K562 (cell line): ENCODE measurements at regions not wholly inside any gene's neighbourhood (a gene's known extent, or its start where the extent isn't known, plus 50 kb on each side); places are given as distances from the start of the nearest gene placed in this dataset.

Source experiments
- ATF3 ChIP-seq, 2 experiments: fragments of 450-650 bp in 1 of 2; sonication (generic) in 1 of 2; formaldehyde crosslinking in 1 of 2; IDR thresholded peaks in 1 of 2; conservative IDR thresholded peaks in 1 of 2; 2 replicates each; pipeline versions ENCODE4 v1.6.1 to v1.8.1; 2016 to 2023; ENCODE audit warnings: mild to moderate bottlenecking in 2 of 2, moderate library complexity in 2 of 2, inconsistent platforms in 1 of 2, missing genetic modification reagents in 1 of 2
- CTCF ChIP-seq, 3 experiments: IDR thresholded peaks in 2 of 3; conservative IDR thresholded peaks in 1 of 3; 2 replicates each; pipeline ENCODE4 v1.5.1; 2011 to 2012; ENCODE audit warnings: low read length in 3 of 3, mild to moderate bottlenecking in 3 of 3, control low read depth in 2 of 3, improper control_type of control experiment in 1 of 3, inconsistent platforms in 1 of 3, low read depth in 1 of 3, mixed read lengths in 1 of 3, moderate library complexity in 1 of 3; ENCODE audit not compliant: insufficient read depth in 2 of 3
- DDX20 ChIP-seq: fragments of 450-650 bp; IDR thresholded peaks from 2 replicates; pipeline ENCODE4 v1.6.1; 2016; ENCODE audit warnings: missing genetic modification characterization, low read depth, mild to moderate bottlenecking, missing compliant biosample characterization, moderate library complexity
- EZH2 ChIP-seq: IDR thresholded peaks from 2 replicates; pipeline ENCODE4 v1.6.1; 2012; ENCODE audit warnings: low read depth, mild to moderate bottlenecking, inconsistent platforms, low read length, borderline replicate concordance
- FOS ChIP-seq: IDR thresholded peaks from 3 replicates; pipeline ENCODE4 v1.6.1; 2011; ENCODE audit not compliant: insufficient read length; ENCODE audit errors: extremely low read depth
- FOXA3 ChIP-seq, 2 experiments: fragments of 450-650 bp in 1 of 2; sonication (generic) in 1 of 2; formaldehyde crosslinking; IDR thresholded peaks in 1 of 2; conservative IDR thresholded peaks in 1 of 2; 2 replicates each; pipeline versions ENCODE4 v1.4.0 to v1.8.0; 2020 to 2022; ENCODE audit warnings: mild to moderate bottlenecking in 2 of 2, missing genetic modification reagents in 1 of 2
- KLF16 ChIP-seq: IDR thresholded peaks from 2 replicates; pipeline ENCODE4 v1.6.1; 2016; ENCODE audit warnings: antibody characterized with exemption
- MXI1 ChIP-seq: IDR thresholded peaks from 2 replicates; pipeline ENCODE4 v1.6.1; 2011; ENCODE audit warnings: low read depth, mild to moderate bottlenecking, improper control_type of control experiment, low read length
- NEUROD1 ChIP-seq: fragments of 150-350 bp; IDR thresholded peaks from 2 replicates; pipeline ENCODE4 v1.6.1; 2014; ENCODE audit warnings: borderline replicate concordance, low read length, low read depth; ENCODE audit not compliant: partially characterized antibody
- SRF ChIP-seq, 2 experiments: fragments of 250-450, 450-650 bp in 1 of 2; sonication (Bioruptor Pico) in 1 of 2; sonication (generic) in 1 of 2; formaldehyde crosslinking; IDR thresholded peaks; 2 replicates each; pipeline versions ENCODE4 v1.5.0 to v1.5.1; 2020 to 2022; ENCODE audit warnings: mild to moderate bottlenecking in 1 of 2, missing genetic modification reagents in 1 of 2
- TAF9B ChIP-seq: fragments of 450-650 bp; IDR thresholded peaks from 2 replicates; pipeline ENCODE4 v1.6.1; 2018; ENCODE audit warnings: mild to moderate bottlenecking; ENCODE audit not compliant: partially characterized antibody
- TRIM25 ChIP-seq: fragments of 450-650 bp; IDR thresholded peaks from 2 replicates; pipeline ENCODE4 v1.7.0; 2016; ENCODE audit warnings: borderline replicate concordance
- ZBTB7A ChIP-seq: IDR thresholded peaks from 2 replicates; pipeline ENCODE4 v1.6.1; 2011; ENCODE audit warnings: low read depth, mild to moderate bottlenecking, low read length, moderate library complexity, borderline replicate concordance; ENCODE audit not compliant: control insufficient read depth
- ZNF280A ChIP-seq: fragments of 450-650 bp; IDR thresholded peaks from 2 replicates; pipeline ENCODE4 v1.6.1; 2018; ENCODE audit warnings: mild to moderate bottlenecking, low read depth; ENCODE audit not compliant: partially characterized antibody

DNA sequence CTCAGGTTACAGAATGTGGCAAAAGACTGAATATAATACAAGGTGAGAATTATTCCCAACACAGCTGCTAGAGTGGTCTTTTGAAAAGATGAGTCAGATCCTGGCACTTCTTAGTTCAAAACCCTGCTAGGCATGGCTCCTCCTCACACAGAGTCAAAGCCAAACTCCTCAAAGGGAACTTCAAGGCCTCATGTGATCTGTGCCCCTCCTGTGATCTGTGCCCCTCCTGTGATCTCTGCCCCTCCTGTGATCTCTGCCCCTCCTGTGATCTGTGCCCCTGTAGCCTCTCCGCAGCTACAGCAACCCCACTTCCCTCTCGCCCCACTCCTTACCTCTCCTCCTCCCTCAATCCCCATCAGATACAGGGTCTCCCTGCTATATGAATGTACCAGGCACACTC is 525.5 kb upstream of the CCNG1 start:
- no peak for TF ChIP-seq EZH2
- TF ChIP-seq TRIM25 = no peak
- TF ChIP-seq ATF3 (IDR thresholded peaks at IDR 0.05) = no peak
- TF ChIP-seq ATF3 (CRISPR knock-in tag; conservative IDR thresholded peaks at IDR 0.05) = no peak
- no peak for TF ChIP-seq FOXA3 (CRISPR knock-in tag; conservative IDR thresholded peaks at IDR 0.05 in 1 of 2, IDR thresholded peaks at IDR 0.05 in 1 of 2)
- no peak for TF ChIP-seq SRF (CRISPR knock-in tag; IDR thresholded peaks at IDR 0.05)
- no peak for TF ChIP-seq NEUROD1
- TF ChIP-seq MXI1 = no peak
- TF ChIP-seq ZBTB7A = no peak
- no peak for TF ChIP-seq TAF9B
- no peak for TF ChIP-seq FOS
- TF ChIP-seq KLF16 = no peak
- no peak for TF ChIP-seq DDX20 (tag)
- no peak for TF ChIP-seq CTCF (IDR thresholded peaks at IDR 0.05 in 2 of 3, conservative IDR thresholded peaks at IDR 0.05 in 1 of 3; ENCODE audit: insufficient read depth in 2 of 3, low read depth in 1 of 3, low read length in 3 of 3)
- TF ChIP-seq ZNF280A = no peak
